ENCODE measurements at regions not wholly inside any gene's neighbourhood (a gene's known extent, or its start where the extent isn't known, plus 50 kb on each side); places are given as distances from the start of the nearest gene placed in this dataset.

DNA sequence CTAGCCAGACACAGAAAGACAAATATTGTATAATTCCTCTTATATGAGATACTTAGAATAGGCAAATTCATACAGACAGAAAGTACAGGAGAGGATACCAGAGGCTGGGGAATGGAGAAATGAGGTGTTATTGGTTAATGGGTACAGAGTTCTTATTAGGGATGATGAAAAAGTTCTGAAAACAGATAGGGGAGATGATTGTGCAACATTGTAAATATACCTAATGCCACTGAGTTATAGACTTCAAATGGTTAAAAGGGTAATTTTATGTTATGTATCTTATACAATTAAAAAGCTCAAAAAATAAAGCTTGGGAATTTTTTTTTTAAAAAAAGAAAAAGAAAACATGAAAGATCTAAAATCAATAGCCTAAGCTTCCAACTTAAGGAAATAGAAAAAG, 98.8 kb upstream of the TECRL start:
- TF ChIP-seq, protein P1, sequence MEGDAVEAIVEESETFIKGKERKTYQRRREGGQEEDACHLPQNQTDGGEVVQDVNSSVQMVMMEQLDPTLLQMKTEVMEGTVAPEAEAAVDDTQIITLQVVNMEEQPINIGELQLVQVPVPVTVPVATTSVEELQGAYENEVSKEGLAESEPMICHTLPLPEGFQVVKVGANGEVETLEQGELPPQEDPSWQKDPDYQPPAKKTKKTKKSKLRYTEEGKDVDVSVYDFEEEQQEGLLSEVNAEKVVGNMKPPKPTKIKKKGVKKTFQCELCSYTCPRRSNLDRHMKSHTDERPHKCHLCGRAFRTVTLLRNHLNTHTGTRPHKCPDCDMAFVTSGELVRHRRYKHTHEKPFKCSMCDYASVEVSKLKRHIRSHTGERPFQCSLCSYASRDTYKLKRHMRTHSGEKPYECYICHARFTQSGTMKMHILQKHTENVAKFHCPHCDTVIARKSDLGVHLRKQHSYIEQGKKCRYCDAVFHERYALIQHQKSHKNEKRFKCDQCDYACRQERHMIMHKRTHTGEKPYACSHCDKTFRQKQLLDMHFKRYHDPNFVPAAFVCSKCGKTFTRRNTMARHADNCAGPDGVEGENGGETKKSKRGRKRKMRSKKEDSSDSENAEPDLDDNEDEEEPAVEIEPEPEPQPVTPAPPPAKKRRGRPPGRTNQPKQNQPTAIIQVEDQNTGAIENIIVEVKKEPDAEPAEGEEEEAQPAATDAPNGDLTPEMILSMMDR (conservative IDR thresholded peaks at IDR 0.05; ENCODE audit: low read length) = no peak
- DNase-seq (ENCODE audit: low read depth) = no peak
- no peak overlapping the region for H3K4me3 ChIP-seq (ENCODE audit: low read length)

- TF ChIP-seq, protein P1 (conservative IDR thresholded peaks at IDR 0.05; ENCODE audit: low read length) = no peak
- H3K4me3 ChIP-seq (ENCODE audit: low read length) = no peak overlapping the region
- no peak for DNase-seq (ENCODE audit: low read depth)
These were observed 94.9 kb upstream of the TECRL start for GRCh38 chr4:64503945-64504675.

- H3K4me3 ChIP-seq (ENCODE audit: low read length) = no peak overlapping the region
- no peak for DNase-seq (ENCODE audit: low read depth)
- TF ChIP-seq, protein P1 (conservative IDR thresholded peaks at IDR 0.05; ENCODE audit: low read length) = no peak
These were observed 94.2 kb upstream of the TECRL start for GRCh38 chr4:64503416-64503815.

GRCh38 chr4:64497491-64497890, 88.2 kb upstream of the TECRL start:
- TF ChIP-seq, protein P1 (conservative IDR thresholded peaks at IDR 0.05; ENCODE audit: low read length) = no peak
- H3K4me3 ChIP-seq (ENCODE audit: low read length) = no peak overlapping the region
- no peak for DNase-seq (ENCODE audit: low read depth)

DNA sequence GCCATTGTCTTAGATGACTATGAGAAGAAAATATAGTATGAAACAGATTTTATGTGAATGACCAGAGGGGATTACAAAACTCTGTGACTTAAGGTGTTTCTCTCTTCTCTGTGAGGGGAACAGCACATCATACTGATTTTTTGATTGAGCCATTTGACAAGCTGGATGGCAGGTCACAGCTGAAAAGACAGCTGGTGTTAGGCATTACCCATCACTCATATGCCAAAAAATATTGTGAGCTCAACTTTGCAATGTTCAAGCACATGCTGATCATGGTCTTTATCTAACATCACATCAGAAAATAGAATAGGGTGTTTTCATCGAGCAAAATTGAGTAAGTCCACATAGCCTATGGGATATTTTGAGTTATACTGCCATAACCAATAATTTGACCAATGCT, 86.7 kb upstream of the TECRL start:
- DNase-seq (ENCODE audit: low read depth) = no peak
- H3K4me3 ChIP-seq (ENCODE audit: low read length) = no peak overlapping the region
- TF ChIP-seq, protein P1 (conservative IDR thresholded peaks at IDR 0.05; ENCODE audit: low read length) = no peak

DNA sequence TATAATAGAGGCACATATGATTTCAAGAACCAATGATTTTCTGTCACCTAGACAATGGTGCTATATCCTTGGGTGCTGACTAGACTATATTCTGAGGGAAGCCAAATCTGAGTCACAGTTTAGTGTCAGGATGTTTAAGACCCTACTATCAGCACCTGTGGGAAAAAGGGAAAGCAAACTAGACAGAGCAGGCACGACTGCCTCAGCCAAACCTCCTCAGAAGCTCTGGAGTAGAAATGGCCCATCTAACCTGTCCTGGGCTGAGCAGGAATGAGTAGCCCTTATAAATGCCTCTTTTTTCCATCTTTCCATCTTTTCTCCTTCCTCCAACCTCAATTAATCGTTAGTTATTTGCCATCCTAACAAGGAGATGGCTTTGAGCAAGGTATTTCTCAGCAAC, 80.4 kb upstream of the TECRL start:
- no peak for DNase-seq (ENCODE audit: low read depth)
- no peak overlapping the region for H3K4me3 ChIP-seq (ENCODE audit: low read length)
- TF ChIP-seq, protein P1 (conservative IDR thresholded peaks at IDR 0.05; ENCODE audit: low read length) = no peak

- TF ChIP-seq, protein P1 (conservative IDR thresholded peaks at IDR 0.05; ENCODE audit: low read length) = no peak
- no peak overlapping the region for H3K4me3 ChIP-seq (ENCODE audit: low read length)
- no peak for DNase-seq (ENCODE audit: low read depth)
These were observed 70.1 kb upstream of the TECRL start for GRCh38 chr4:64479338-64479737.

Data from AG10803 (cell line).